SK-N-MC (cell line): ENCODE measurements at regions not wholly inside any gene's neighbourhood (a gene's known extent, or its start where the extent isn't known, plus 50 kb on each side); places are given as distances from the start of the nearest gene placed in this dataset.

Experiments
- DNase-seq: peaks from one replicate; pipeline ENCODE4 v3.0.0-alpha.2; 2011; ENCODE audit warnings: low read depth, low spot score
- H3K27ac ChIP-seq: fragments of 200-600 bp; sonication (generic); 2 replicates; pipeline ENCODE4 v1.5.1; 2016; ENCODE audit warnings: mixed run types
- H3K36me3 ChIP-seq: fragments of 200-600 bp; sonication (generic); 2 replicates; pipeline ENCODE4 v1.6.1; 2017; ENCODE audit warnings: antibody characterized with exemption, low read length, mixed read lengths; ENCODE audit not compliant: insufficient read depth
- H3K4me3 ChIP-seq: fragments of 200-600 bp; sonication (generic); 2 replicates; pipeline ENCODE4 v1.5.1; 2016
- H3K9ac ChIP-seq: fragments of 200-600 bp; sonication (generic); 2 replicates; pipeline ENCODE4 v1.8.0; 2017; ENCODE audit warnings: mixed run types, mixed read lengths; ENCODE audit not compliant: insufficient read length
- H3K9me3 ChIP-seq: fragments of 200-600 bp; sonication (generic); 2 replicates; pipeline ENCODE4 v1.6.1; 2017; ENCODE audit warnings: low read depth, mild to moderate bottlenecking, antibody characterized with exemption, low read length, moderate library complexity, mixed read lengths
- EZH2 ChIP-seq: fragments of 200-600 bp; sonication (generic); IDR thresholded peaks from one replicate; pipeline ENCODE4 v1.6.1; 2017; ENCODE audit warnings: antibody characterized with exemption
- FOXP2 ChIP-seq: optimal IDR thresholded peaks from 2 replicates; pipeline ENCODE3; 2011; ENCODE audit warnings: mild to moderate bottlenecking, moderate library complexity; ENCODE audit not compliant: insufficient read depth; ENCODE audit errors: extremely low read length, control extremely low read depth
- POLR2AphosphoS5 ChIP-seq: IDR thresholded peaks from 2 replicates; pipeline ENCODE4 v1.6.1; 2012; ENCODE audit warnings: mild to moderate bottlenecking, low read depth, low read length, borderline replicate concordance

DNA sequence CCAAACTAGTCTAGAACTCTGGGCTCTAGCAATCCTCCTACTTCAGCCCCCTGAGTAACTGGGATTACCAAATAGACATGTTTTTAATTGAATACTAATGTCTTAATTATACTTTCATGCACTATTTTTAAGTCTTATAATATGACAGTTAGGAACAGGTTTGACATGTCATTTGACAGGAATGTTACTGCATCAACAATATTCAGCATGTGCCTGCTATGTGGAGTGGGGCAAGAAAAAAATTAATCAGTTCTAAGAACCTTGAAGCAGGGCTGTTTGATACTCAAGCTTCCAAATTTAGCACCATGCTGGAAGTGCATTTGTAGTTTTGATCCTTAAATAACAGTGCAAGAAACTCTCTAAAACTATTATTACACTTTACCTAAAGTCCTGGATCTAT is 265.3 kb downstream of the MZT1 start:
- H3K9ac ChIP-seq: no peak overlapping the region
- H3K27ac ChIP-seq: no peak overlapping the region
- no peak for DNase-seq
- no peaks in the 10 kb centered on the region for H3K9me3 ChIP-seq
- no peaks in the 10 kb centered on the region for H3K36me3 ChIP-seq
- no peak overlapping the region for H3K4me3 ChIP-seq
- no peak for TF ChIP-seq FOXP2
- no peak for TF ChIP-seq POLR2AphosphoS5
- no peak for TF ChIP-seq EZH2

DNA sequence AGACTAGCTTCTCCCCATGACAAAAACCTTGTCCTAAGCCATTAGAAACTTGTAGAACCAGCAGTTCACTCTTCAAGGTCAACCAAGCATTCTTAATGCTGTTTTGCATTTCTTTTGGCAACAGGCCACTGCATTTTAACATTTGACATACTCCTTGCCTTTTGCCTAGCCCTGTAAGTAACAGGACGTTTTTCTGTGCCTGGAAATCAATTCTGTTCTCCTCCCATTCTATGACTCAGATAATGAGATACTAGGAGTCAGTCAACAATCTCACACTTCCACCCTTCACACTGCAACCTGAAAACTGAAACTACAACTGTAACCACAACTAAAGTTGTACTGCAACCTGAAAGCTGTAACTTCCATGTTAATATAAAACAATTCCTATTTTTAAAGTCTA is 268.7 kb downstream of the MZT1 start:
- H3K36me3 ChIP-seq: no peaks in the 10 kb centered on the region
- no peak overlapping the region for H3K4me3 ChIP-seq
- no peak for DNase-seq
- TF ChIP-seq FOXP2 (no peak), POLR2AphosphoS5 (no peak), EZH2 (no peak)
- no peaks in the 10 kb centered on the region for H3K9me3 ChIP-seq
- no peak overlapping the region for H3K27ac ChIP-seq
- H3K9ac ChIP-seq: no peak overlapping the region

- no peak for TF ChIP-seq EZH2
- Histone ChIP-seq H3K27ac (no peak overlapping the region), H3K9me3 (no peaks in the 10 kb centered on the region), H3K4me3 (no peak overlapping the region), H3K9ac (no peak overlapping the region), H3K36me3 (no peaks in the 10 kb centered on the region)
- DNase-seq: no peak
Measured at GRCh38 chr13:72457151-72457550, 270.3 kb downstream of the MZT1 start.

DNA sequence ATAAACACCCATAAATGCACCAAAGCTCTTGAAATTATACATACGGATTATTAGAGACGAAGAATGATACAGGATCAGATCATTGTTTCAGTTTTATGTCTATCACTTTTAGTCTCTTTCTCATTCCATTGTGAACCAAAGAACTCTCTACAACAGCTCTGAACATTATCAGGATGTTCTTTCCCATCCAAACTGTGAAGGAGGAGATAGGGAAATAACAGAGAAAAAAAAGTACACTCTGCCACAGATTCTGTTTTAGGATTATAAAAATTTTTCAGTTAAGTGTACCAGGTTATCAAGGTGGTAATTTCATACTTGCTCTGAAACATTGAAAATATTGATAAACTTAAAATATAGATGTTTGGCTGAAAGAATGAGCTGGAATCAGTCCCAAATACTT is 270.9 kb downstream of the MZT1 start:
- Histone ChIP-seq H3K9me3 (no peaks in the 10 kb centered on the region), H3K9ac (no peak overlapping the region), H3K27ac (no peak overlapping the region), H3K36me3 (no peaks in the 10 kb centered on the region), H3K4me3 (no peak overlapping the region)
- no peak for TF ChIP-seq EZH2
- no peak for TF ChIP-seq FOXP2
- no peak for TF ChIP-seq POLR2AphosphoS5
- DNase-seq: no peak

DNA sequence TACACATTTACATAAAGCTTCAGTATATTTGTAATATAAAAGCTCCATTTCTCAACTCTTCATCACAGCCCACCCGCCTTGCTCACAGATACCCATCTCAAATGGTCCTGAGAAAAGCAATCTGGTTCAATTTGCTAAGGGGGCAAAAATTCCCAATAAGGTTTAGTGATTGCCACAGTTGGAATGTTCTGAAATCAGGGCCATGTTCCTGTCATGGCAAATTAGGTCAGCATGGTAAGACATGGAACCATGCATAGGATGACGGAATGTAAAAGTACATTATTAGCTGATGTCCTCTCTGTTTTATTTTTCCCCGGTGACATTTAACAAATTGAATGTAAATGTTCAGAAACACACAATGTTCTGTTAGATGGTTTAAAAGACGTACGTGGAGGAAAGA is 274.3 kb downstream of the MZT1 start:
- no peak for DNase-seq
- no peak overlapping the region for H3K9ac ChIP-seq
- H3K27ac ChIP-seq: no peak overlapping the region
- TF ChIP-seq FOXP2 (no peak), POLR2AphosphoS5 (no peak), EZH2 (no peak)
- H3K9me3 ChIP-seq: no peaks in the 10 kb centered on the region
- no peaks in the 10 kb centered on the region for H3K36me3 ChIP-seq
- no peak overlapping the region for H3K4me3 ChIP-seq

- H3K36me3 ChIP-seq: no peaks in the 10 kb centered on the region
- H3K4me3 ChIP-seq: no peak overlapping the region
- no peaks in the 10 kb centered on the region for H3K9me3 ChIP-seq
- TF ChIP-seq EZH2 (no peak), FOXP2 (no peak), POLR2AphosphoS5 (no peak)
- DNase-seq: no peak
- H3K9ac ChIP-seq: no peak overlapping the region
- no peak overlapping the region for H3K27ac ChIP-seq
Measured at GRCh38 chr13:72448082-72448481, 279.3 kb downstream of the MZT1 start.

DNA sequence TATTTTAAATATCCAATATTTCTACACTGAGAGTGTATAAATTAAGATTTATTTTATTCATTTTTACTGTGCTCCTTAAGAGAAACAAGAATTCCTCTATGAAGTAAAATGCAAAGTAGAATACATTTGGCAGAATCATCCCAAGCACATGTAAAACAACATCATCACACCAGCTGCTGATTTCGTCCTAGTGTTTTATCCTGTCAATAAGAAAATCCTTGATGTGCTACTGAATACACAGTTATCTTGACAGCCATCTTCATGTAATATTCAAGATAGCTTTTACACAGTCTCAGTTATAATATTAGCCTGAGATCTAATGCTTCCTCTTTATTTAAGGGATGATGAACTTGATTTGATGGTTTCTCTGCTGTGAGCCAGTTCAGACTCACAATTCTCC is 282.4 kb downstream of the MZT1 start:
- Histone ChIP-seq H3K36me3 (no peaks in the 10 kb centered on the region), H3K27ac (no peak overlapping the region), H3K9me3 (no peaks in the 10 kb centered on the region), H3K9ac (no peak overlapping the region), H3K4me3 (no peak overlapping the region)
- no peak for DNase-seq
- TF ChIP-seq POLR2AphosphoS5: no peak
- TF ChIP-seq FOXP2: no peak
- no peak for TF ChIP-seq EZH2

GRCh38 chr13:72437458-72437857 is 290.0 kb downstream of the MZT1 start:
- no peak overlapping the region for H3K27ac ChIP-seq

GRCh38 chr13:72435251-72435650 is 292.2 kb downstream of the MZT1 start:
- no peak overlapping the region for H3K4me3 ChIP-seq
- no peaks in the 10 kb centered on the region for H3K9me3 ChIP-seq
- no peak overlapping the region for H3K9ac ChIP-seq
- H3K36me3 ChIP-seq: no peaks in the 10 kb centered on the region
- no peak for DNase-seq
- no peak overlapping the region for H3K27ac ChIP-seq
- TF ChIP-seq FOXP2 (no peak), POLR2AphosphoS5 (no peak), EZH2 (no peak)

More at GRCh38 chr13:72437458-72437857, 290.0 kb downstream of the MZT1 start:
- Histone ChIP-seq H3K9ac (no peak overlapping the region), H3K36me3 (no peaks in the 10 kb centered on the region), H3K4me3 (no peak overlapping the region), H3K9me3 (no peaks in the 10 kb centered on the region)
- no peak for DNase-seq
- no peak for TF ChIP-seq EZH2
- TF ChIP-seq POLR2AphosphoS5: no peak
